ENCODE measurements at regions not wholly inside any gene's neighbourhood (a gene's known extent, or its start where the extent isn't known, plus 50 kb on each side); places are given as distances from the start of the nearest gene placed in this dataset.

- TF ChIP-seq POLR2A (IDR thresholded peaks at IDR 0.05) (no peak), EP300 (IDR thresholded peaks at IDR 0.05) (no peak)
- TF ChIP-seq, protein P1, sequence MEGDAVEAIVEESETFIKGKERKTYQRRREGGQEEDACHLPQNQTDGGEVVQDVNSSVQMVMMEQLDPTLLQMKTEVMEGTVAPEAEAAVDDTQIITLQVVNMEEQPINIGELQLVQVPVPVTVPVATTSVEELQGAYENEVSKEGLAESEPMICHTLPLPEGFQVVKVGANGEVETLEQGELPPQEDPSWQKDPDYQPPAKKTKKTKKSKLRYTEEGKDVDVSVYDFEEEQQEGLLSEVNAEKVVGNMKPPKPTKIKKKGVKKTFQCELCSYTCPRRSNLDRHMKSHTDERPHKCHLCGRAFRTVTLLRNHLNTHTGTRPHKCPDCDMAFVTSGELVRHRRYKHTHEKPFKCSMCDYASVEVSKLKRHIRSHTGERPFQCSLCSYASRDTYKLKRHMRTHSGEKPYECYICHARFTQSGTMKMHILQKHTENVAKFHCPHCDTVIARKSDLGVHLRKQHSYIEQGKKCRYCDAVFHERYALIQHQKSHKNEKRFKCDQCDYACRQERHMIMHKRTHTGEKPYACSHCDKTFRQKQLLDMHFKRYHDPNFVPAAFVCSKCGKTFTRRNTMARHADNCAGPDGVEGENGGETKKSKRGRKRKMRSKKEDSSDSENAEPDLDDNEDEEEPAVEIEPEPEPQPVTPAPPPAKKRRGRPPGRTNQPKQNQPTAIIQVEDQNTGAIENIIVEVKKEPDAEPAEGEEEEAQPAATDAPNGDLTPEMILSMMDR (IDR thresholded peaks at IDR 0.05) = no peak
These were observed 110.0 kb upstream of the NKX1-1 start for GRCh38 chr4:1516261-1516660.
